ENCODE measurements at regions not wholly inside any gene's neighbourhood (a gene's known extent, or its start where the extent isn't known, plus 50 kb on each side); places are given as distances from the start of the nearest gene placed in this dataset.

DNA sequence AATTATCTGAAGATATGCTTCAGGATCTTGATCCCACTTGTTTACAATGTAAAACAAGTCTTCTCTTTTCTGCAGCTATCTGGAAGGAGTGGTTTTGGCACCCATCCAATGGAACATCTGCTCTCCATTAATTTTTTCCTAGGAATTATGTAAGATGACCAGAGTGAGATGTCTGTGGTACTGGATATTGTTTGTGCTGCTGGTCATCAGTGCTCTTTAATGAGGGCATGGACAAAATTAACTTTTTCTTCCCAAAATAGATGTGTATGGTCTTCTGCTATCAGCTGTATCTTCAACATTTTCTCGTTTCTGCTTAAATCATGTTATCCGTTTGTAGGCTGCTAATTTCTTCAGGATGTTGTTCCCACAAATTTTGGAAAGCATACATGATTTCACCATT is 415.4 kb upstream of the KLHL1 start:
- CTCF ChIA-PET: no interaction called here
- intact Hi-C loops (cut with micrococcal nuclease) (no loop called here), dilution Hi-C loops (cut with MboI; ENCODE audit: extremely low pct_ligation_motif_present, low sequenced_read_pairs) (no loop called here)
- Histone ChIP-seq H3K4me1 (ENCODE audit: control insufficient read depth, extremely low read depth, insufficient read depth, low read length) (no peaks in the 10 kb centered on the region), H3K79me2 (ENCODE audit: control insufficient read depth, insufficient read depth, low read length) (no peaks in the 10 kb centered on the region), H4K20me1 (replicated peaks; ENCODE audit: control insufficient read depth, extremely low read depth, insufficient read depth, low read length) (no peaks in the 10 kb centered on the region), H3K27me3 (ENCODE audit: control insufficient read depth in 2 of 2, insufficient read depth in 2 of 2, low read length in 2 of 2) (no peaks in the 10 kb centered on the region), H3K4me2 (ENCODE audit: insufficient read depth, low read length) (no peak overlapping the region), H3K36me3 (ENCODE audit: control insufficient read depth in 2 of 2, extremely low read depth in 1 of 2, insufficient read depth in 2 of 2, low read length in 2 of 2) (no peaks in the 10 kb centered on the region), H3K9me3 (replicated peaks; ENCODE audit: control insufficient read depth, insufficient read depth, low read length) (no peaks in the 10 kb centered on the region), H3K9ac (replicated peaks; ENCODE audit: extremely low read depth, insufficient read depth, low read length) (no peak overlapping the region), H3K9me1 (replicated peaks; ENCODE audit: control insufficient read depth, extremely low read depth, insufficient read depth, low read length) (no peaks in the 10 kb centered on the region), H2AFZ (ENCODE audit: low read depth, low read length) (no peak overlapping the region), H3K27ac (ENCODE audit: insufficient read depth, low read depth, low read length) (no peak overlapping the region), H3K4me3 (replicated peaks in 1 of 3; ENCODE audit: insufficient read depth in 1 of 3, low read depth in 1 of 3, low read length in 3 of 3) (no peak overlapping the region)
- TF ChIP-seq FOS (IDR thresholded peaks at IDR 0.05; ENCODE audit: borderline replicate concordance, insufficient read depth, low read length) (no peak), JUN (IDR thresholded peaks at IDR 0.05; ENCODE audit: borderline replicate concordance, insufficient read depth, insufficient read length, low read depth) (no peak), POLR2A (IDR thresholded peaks at IDR 0.05; ENCODE audit: low read depth, low read length) (no peak), EZH2 (IDR thresholded peaks at IDR 0.05; ENCODE audit: borderline replicate concordance, low read depth, low read length, severe bottlenecking) (no peak), POLR2AphosphoS5 (IDR thresholded peaks at IDR 0.05; ENCODE audit: insufficient read depth, low read depth, low read length) (no peak), GATA2 (IDR thresholded peaks at IDR 0.05; ENCODE audit: insufficient read depth, insufficient read length, low read depth, low read length) (no peak), MYC (IDR thresholded peaks at IDR 0.05; ENCODE audit: low read depth, low read length) (no peak)
- TF ChIP-seq, protein P1, sequence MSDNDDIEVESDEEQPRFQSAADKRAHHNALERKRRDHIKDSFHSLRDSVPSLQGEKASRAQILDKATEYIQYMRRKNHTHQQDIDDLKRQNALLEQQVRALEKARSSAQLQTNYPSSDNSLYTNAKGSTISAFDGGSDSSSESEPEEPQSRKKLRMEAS (IDR thresholded peaks at IDR 0.05; ENCODE audit: insufficient read depth, insufficient read length): no peak
- DNase-seq (ENCODE audit: low read depth, low spot score) (no peak), FAIRE-seq (no peak)
- POLR2A ChIA-PET: no interaction called here
- BruUV-seq (replicated peaks): no TSS peak

DNA sequence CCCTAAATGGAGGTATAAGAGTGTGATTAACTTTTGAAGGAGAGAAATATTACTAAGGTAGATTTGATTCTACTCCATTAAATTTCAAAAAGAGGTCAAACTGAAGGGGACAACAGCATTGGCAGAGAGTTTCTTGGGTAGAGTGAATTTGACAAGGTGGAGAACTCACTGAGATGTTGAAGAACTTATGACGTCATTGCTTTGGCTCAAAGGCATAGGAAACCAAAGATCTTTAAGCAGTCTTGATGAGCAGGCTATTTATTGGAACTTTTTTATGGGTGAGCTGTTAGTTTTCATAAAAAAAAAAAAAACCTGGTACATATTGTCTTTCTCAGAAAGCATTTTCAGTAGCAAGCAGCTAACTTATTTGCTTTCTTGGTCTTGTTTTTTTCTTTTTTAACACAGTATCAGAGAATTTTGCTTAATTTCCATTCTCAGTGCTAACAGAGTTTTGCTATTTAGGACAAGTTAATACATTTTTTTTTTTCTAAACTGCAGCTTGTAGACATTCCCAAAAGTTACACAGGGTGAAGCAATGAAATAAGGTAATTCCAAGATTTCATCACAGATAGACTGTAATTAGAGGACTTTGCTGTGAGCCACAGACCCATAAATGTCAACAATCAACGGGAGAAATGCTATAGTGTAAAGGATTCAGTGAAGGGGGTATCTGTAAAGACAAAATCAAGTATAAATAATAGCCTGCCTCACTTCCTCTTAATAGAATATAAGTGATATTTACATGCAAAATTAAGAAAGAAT is 412.2 kb upstream of the KLHL1 start:
- Histone ChIP-seq H2AFZ (ENCODE audit: low read depth, low read length) (no peak overlapping the region), H4K20me1 (replicated peaks; ENCODE audit: control insufficient read depth, extremely low read depth, insufficient read depth, low read length) (no peaks in the 10 kb centered on the region), H3K4me1 (ENCODE audit: control insufficient read depth, extremely low read depth, insufficient read depth, low read length) (no peaks in the 10 kb centered on the region), H3K36me3 (ENCODE audit: control insufficient read depth in 2 of 2, extremely low read depth in 1 of 2, insufficient read depth in 2 of 2, low read length in 2 of 2) (no peaks in the 10 kb centered on the region), H3K79me2 (ENCODE audit: control insufficient read depth, insufficient read depth, low read length) (no peaks in the 10 kb centered on the region), H3K27me3 (ENCODE audit: control insufficient read depth in 2 of 2, insufficient read depth in 2 of 2, low read length in 2 of 2) (no peaks in the 10 kb centered on the region), H3K9me1 (replicated peaks; ENCODE audit: control insufficient read depth, extremely low read depth, insufficient read depth, low read length) (no peaks in the 10 kb centered on the region), H3K4me2 (ENCODE audit: insufficient read depth, low read length) (no peak overlapping the region), H3K9me3 (replicated peaks; ENCODE audit: control insufficient read depth, insufficient read depth, low read length) (no peaks in the 10 kb centered on the region), H3K27ac (ENCODE audit: insufficient read depth, low read depth, low read length) (no peak overlapping the region), H3K9ac (replicated peaks; ENCODE audit: extremely low read depth, insufficient read depth, low read length) (no peak overlapping the region), H3K4me3 (replicated peaks in 1 of 3; ENCODE audit: insufficient read depth in 1 of 3, low read depth in 1 of 3, low read length in 3 of 3) (no peak overlapping the region)
- TF ChIP-seq, protein P1 (IDR thresholded peaks at IDR 0.05; ENCODE audit: insufficient read depth, insufficient read length): no peak
- TF ChIP-seq JUN (IDR thresholded peaks at IDR 0.05; ENCODE audit: borderline replicate concordance, insufficient read depth, insufficient read length, low read depth) (no peak), POLR2AphosphoS5 (IDR thresholded peaks at IDR 0.05; ENCODE audit: insufficient read depth, low read depth, low read length) (no peak), EZH2 (IDR thresholded peaks at IDR 0.05; ENCODE audit: borderline replicate concordance, low read depth, low read length, severe bottlenecking) (no peak), FOS (IDR thresholded peaks at IDR 0.05; ENCODE audit: borderline replicate concordance, insufficient read depth, low read length) (no peak), GATA2 (IDR thresholded peaks at IDR 0.05; ENCODE audit: insufficient read depth, insufficient read length, low read depth, low read length) (no peak), MYC (IDR thresholded peaks at IDR 0.05; ENCODE audit: low read depth, low read length) (no peak), POLR2A (IDR thresholded peaks at IDR 0.05; ENCODE audit: low read depth, low read length) (no peak)
- TF ChIP-seq, protein P2, sequence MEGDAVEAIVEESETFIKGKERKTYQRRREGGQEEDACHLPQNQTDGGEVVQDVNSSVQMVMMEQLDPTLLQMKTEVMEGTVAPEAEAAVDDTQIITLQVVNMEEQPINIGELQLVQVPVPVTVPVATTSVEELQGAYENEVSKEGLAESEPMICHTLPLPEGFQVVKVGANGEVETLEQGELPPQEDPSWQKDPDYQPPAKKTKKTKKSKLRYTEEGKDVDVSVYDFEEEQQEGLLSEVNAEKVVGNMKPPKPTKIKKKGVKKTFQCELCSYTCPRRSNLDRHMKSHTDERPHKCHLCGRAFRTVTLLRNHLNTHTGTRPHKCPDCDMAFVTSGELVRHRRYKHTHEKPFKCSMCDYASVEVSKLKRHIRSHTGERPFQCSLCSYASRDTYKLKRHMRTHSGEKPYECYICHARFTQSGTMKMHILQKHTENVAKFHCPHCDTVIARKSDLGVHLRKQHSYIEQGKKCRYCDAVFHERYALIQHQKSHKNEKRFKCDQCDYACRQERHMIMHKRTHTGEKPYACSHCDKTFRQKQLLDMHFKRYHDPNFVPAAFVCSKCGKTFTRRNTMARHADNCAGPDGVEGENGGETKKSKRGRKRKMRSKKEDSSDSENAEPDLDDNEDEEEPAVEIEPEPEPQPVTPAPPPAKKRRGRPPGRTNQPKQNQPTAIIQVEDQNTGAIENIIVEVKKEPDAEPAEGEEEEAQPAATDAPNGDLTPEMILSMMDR (IDR thresholded peaks at IDR 0.05; ENCODE audit: extremely low read depth in 1 of 2, insufficient read depth in 1 of 2, low read depth in 1 of 2, low read length in 2 of 2): no peak
- intact Hi-C loops (cut with micrococcal nuclease) (no loop called here), dilution Hi-C loops (cut with MboI; ENCODE audit: extremely low pct_ligation_motif_present, low sequenced_read_pairs) (no loop called here)
- ChIA-PET POLR2A (no interaction called here), CTCF (no interaction called here)
- DNase-seq (ENCODE audit: low read depth, low spot score) (no peak), FAIRE-seq (no peak)
- BruUV-seq (replicated peaks): no TSS peak
